GM21390 (cell line): ENCODE measurements at regions not wholly inside any gene's neighbourhood (a gene's known extent, or its start where the extent isn't known, plus 50 kb on each side); places are given as distances from the start of the nearest gene placed in this dataset.

Experiments used
- ATAC-seq: cut with Tn5 transposase; IDR thresholded peaks from one replicate; pipeline ENCODE4 v1.9.1; 2021; ENCODE audit not compliant: unreplicated experiment

- no peak for ATAC-seq
Measured at GRCh38 chr4:13081830-13082229, 402.3 kb downstream of the RAB28 start.

- no peak for ATAC-seq
Measured at GRCh38 chr4:13067077-13067476, 417.1 kb downstream of the RAB28 start.

GRCh38 chr4:13059019-13059418 is 425.1 kb downstream of the RAB28 start:
- no peak for ATAC-seq

- ATAC-seq: no peak
Measured at GRCh38 chr4:13056630-13057189, 427.4 kb downstream of the RAB28 start.

- no peak for ATAC-seq
Measured at GRCh38 chr4:13054420-13054970, 429.6 kb downstream of the RAB28 start.

GRCh38 chr4:13047591-13047990 is 436.5 kb downstream of the RAB28 start:
- no peak for ATAC-seq

GRCh38 chr4:13036841-13037240 is 447.3 kb downstream of the RAB28 start:
- no peak for ATAC-seq

GRCh38 chr4:13032936-13033335 is 451.2 kb downstream of the RAB28 start:
- no peak for ATAC-seq

- no peak for ATAC-seq
Measured at GRCh38 chr4:13024147-13025105, 459.7 kb downstream of the RAB28 start.

- no peak for ATAC-seq
Measured at GRCh38 chr4:13007802-13008470, 476.2 kb downstream of the RAB28 start.

- ATAC-seq: no peak
Measured at GRCh38 chr4:12993923-12994322, 490.2 kb downstream of the RAB28 start.

GRCh38 chr4:12987284-12987683 is 496.9 kb downstream of the RAB28 start:
- ATAC-seq: no peak

GRCh38 chr4:12979797-12980196 is 504.3 kb downstream of the RAB28 start:
- ATAC-seq: no peak

GRCh38 chr4:12978310-12978709 is 505.8 kb downstream of the RAB28 start:
- ATAC-seq: no peak

- ATAC-seq: no peak
Measured at GRCh38 chr4:12975511-12975910, 508.6 kb downstream of the RAB28 start.

GRCh38 chr4:12973522-12973921 is 510.6 kb downstream of the RAB28 start:
- ATAC-seq: no peak

- ATAC-seq: no peak
Measured at GRCh38 chr4:12968345-12968744, 515.8 kb downstream of the RAB28 start.

- no peak for ATAC-seq
Measured at GRCh38 chr4:12966726-12967125, 517.4 kb downstream of the RAB28 start.

- no peak for ATAC-seq
Measured at GRCh38 chr4:12965334-12965733, 518.8 kb downstream of the RAB28 start.

GRCh38 chr4:12963912-12964311 is 520.2 kb downstream of the RAB28 start:
- ATAC-seq: no peak

GRCh38 chr4:12963291-12963690 is 520.8 kb downstream of the RAB28 start:
- ATAC-seq: no peak

GRCh38 chr4:12961713-12962112 is 522.4 kb downstream of the RAB28 start:
- ATAC-seq: no peak
